ENCODE measurements at regions not wholly inside any gene's neighbourhood (a gene's known extent, or its start where the extent isn't known, plus 50 kb on each side); places are given as distances from the start of the nearest gene placed in this dataset.

- no peak for DNase-seq (ENCODE audit: low read depth)
- TF ChIP-seq CTCF (IDR thresholded peaks at IDR 0.05; ENCODE audit: insufficient read depth, low read depth, low read length, missing control alignments): no peak
- H3K4me3 ChIP-seq (ENCODE audit: low read depth, low read length): no peak overlapping the region
Measured at GRCh38 chr2:208573569-208573968, 167.0 kb downstream of the PTH2R start.

GRCh38 chr2:208579678-208580077, 173.1 kb downstream of the PTH2R start:
- no peak for DNase-seq (ENCODE audit: low read depth)
- no peak overlapping the region for H3K4me3 ChIP-seq (ENCODE audit: low read depth, low read length)
- TF ChIP-seq CTCF (IDR thresholded peaks at IDR 0.05; ENCODE audit: insufficient read depth, low read depth, low read length, missing control alignments): no peak

DNA sequence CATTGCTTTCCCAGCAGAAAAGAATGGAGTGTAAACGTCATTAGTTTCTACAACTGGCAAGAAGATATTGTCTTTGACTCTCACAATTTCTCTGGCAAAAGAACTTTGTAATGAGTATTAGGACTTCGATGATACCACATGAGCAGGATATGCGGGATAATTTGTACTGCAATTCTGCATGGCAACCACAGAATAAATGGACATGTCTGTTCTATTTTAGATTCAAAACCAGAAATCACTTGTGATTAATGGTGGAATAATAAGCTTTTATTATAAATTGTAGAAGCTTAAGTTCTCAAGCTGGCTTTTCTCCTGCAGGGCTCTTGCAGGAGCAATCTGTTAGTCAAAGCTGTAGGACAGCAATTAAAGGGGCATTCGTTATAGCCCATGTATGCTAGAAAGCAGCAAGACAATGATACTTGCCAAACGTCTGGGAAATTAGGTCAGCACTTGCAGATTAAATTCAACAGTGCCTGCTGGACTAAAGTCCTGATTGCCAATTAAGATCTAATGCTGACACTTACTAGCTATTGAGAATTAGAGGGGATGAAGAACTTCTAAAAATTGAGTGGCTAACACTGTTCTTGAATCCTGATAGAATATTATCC, 177.9 kb downstream of the PTH2R start:
- TF ChIP-seq CTCF (IDR thresholded peaks at IDR 0.05; ENCODE audit: insufficient read depth, low read depth, low read length, missing control alignments): no peak
- no peak for DNase-seq (ENCODE audit: low read depth)
- no peak overlapping the region for H3K4me3 ChIP-seq (ENCODE audit: low read depth, low read length)

DNA sequence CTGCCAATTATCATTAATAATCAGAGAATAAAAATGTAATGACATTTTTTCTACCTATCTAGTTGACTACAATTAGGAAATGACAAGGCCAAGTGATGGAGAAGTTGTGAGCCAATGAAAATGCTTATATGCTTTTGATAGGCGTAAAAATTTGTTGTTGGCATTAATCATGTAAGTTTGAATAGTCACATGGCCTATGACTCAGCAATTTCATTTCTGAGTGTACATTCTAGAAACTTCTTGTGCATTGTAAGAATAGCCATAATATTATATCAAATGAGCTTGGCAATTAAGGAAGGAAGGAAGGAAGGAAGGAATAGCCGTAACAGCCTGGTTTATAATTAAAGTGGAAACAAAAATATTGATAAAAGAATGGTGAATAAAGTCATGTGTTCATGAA, 179.9 kb downstream of the PTH2R start:
- no peak for DNase-seq (ENCODE audit: low read depth)
- no peak for TF ChIP-seq CTCF (IDR thresholded peaks at IDR 0.05; ENCODE audit: insufficient read depth, low read depth, low read length, missing control alignments)
- H3K4me3 ChIP-seq (ENCODE audit: low read depth, low read length): no peak overlapping the region

DNA sequence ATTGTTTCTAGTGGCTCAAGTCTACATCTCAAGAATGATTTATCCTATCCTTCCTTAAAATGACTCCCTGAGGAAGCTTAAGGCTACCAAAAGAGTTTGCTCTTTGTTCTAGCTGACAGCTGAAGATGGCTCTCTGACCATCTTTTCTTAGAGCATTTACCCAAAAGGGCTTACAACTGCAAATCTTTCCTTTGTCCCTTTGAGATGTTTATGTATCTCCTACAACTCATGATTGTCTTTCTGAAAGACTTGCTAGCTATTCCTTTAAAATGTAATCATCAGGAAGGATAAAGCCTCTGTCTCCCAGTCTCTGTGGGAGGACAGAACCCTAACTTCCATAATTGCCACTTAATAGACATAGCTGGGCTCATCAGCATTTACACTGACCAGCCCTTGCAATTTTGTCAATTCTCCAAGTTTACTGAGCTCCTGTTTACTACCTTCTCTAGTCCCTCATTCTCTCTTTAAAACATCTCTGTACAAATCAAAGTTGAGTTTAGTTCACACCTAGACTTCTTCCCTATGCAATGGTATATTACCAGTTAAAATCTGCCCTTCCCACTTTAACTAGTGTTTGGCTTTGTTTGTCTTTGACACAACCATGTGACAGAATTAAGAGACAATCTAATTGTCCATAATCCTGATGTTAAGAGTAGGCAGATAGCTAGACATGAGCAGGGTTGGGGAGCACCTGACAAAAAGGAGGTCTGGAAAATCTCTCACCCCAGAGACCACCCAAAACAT, 188.2 kb downstream of the PTH2R start:
- H3K4me3 ChIP-seq (ENCODE audit: low read depth, low read length): no peak overlapping the region
- no peak for DNase-seq (ENCODE audit: low read depth)
- TF ChIP-seq CTCF (IDR thresholded peaks at IDR 0.05; ENCODE audit: insufficient read depth, low read depth, low read length, missing control alignments): no peak

DNA sequence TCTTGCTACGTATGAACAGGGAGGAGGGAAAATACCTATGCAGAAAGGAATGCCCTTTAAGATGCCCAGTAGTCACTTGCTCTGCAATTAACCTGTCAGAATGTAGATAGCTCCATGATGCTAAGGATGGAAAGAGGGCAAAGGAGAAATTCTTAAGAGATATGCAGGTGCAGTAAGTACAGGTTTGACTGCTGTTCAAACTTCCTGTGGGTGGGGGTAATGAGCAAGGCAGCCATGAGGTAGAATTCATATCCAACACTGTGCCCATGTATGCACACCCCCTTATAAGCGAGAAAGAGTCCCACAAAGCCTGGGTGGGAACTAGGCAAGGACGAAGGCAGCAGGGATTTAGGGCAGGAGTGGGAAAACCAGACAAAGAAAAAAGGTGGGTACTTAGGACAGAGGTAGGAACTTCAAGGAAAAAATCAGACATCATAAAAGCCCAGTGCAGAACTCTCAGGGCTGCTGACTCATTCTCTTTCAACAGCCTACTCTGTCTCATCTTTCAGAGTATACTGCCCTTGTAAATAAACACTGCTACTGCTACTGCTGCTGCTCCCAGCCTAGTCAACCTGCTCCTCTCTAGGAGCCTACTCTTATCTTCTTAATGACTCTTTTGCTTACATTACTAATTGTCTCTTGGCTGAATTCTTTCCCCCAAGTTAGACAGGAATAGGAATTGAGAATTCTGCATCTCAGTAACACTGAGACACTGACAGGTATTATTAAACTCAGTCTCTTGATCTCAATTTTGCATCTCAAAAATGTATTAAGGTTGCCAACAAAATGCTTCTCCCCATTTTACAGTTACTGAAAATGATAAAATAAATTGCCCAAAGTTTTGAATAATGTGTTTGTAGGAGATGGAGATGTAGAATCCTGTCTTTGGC, 189.0 kb downstream of the PTH2R start:
- no peak for TF ChIP-seq CTCF (IDR thresholded peaks at IDR 0.05; ENCODE audit: insufficient read depth, low read depth, low read length, missing control alignments)
- DNase-seq (ENCODE audit: low read depth): no peak
- no peak overlapping the region for H3K4me3 ChIP-seq (ENCODE audit: low read depth, low read length)

All from GM12865 (cell line).